DND-41 (cell line): ENCODE measurements at regions not wholly inside any gene's neighbourhood (a gene's known extent, or its start where the extent isn't known, plus 50 kb on each side); places are given as distances from the start of the nearest gene placed in this dataset.

Source experiments
- CTCF ChIP-seq: IDR thresholded peaks from 2 replicates; pipeline ENCODE4 v1.5.1; 2012; ENCODE audit warnings: borderline replicate concordance, low read length, moderate library complexity, mild to moderate bottlenecking; ENCODE audit not compliant: poor library complexity, severe bottlenecking; ENCODE audit errors: extremely low read depth
- EZH2 ChIP-seq: IDR thresholded peaks from 3 replicates; pipeline ENCODE4 v1.6.1; 2012; ENCODE audit warnings: borderline replicate concordance, low read depth, mild to moderate bottlenecking, moderate library complexity, low read length, inconsistent platforms; ENCODE audit not compliant: severe bottlenecking

- TF ChIP-seq EZH2: no peak
- no peak for TF ChIP-seq CTCF
These were observed 720.2 kb downstream of the PTPRU start for GRCh38 chr1:29956349-29957030.
